MCF 10A (cell line): ENCODE measurements at regions not wholly inside any gene's neighbourhood (a gene's known extent, or its start where the extent isn't known, plus 50 kb on each side); places are given as distances from the start of the nearest gene placed in this dataset.
A peak's percentile ranks its signal among the peaks of the same experiment; 100 is the strongest.
"Not testable (repeated sequence)": the region's sequence is repeated elsewhere in the genome, so short reads cannot be mapped to it uniquely, and the experiment has no call there.

Experiments
- BruUV-seq: library from RNA; stranded (reverse); fragments of 400-500 nt; replicated peaks from 2 replicates; lab custom pipeline; 2021; lab: Mats Ljungman, UMichigan
- CTCF ChIA-PET: fragments of 300-600 bp; sonication (Branson Sonifier 250); formaldehyde crosslinking; extraction: SDS; loops from one replicate; lab custom pipeline; 2021; ENCODE audit warnings: antibody characterized with exemption, inconsistent platforms; lab: Yijun Ruan, JAX
- POLR2A ChIA-PET: fragments of 300-600, 350-650 bp; sonication (Branson Sonifier 250); formaldehyde crosslinking; extraction: SDS; loops from one replicate; lab custom pipeline; 2020; ENCODE audit warnings: antibody characterized with exemption, inconsistent platforms; lab: Yijun Ruan, JAX
- DNase-seq: peaks from one replicate; pipeline ENCODE4 v3.0.0-alpha.2; 2018; ENCODE audit not compliant: unreplicated experiment
- H3K27ac Mint-ChIP-seq: one replicate; pipeline ENCODE4 v1.8.0; 2022; ENCODE audit warnings: mild to moderate bottlenecking, low read depth, mixed read lengths; ENCODE audit not compliant: unreplicated experiment
- H3K27me3 Mint-ChIP-seq: one replicate; pipeline ENCODE4 v1.8.0; 2022; ENCODE audit warnings: mixed read lengths; ENCODE audit not compliant: insufficient read depth, unreplicated experiment
- H3K36me3 Mint-ChIP-seq: one replicate; pipeline ENCODE4 v1.8.0; 2022; ENCODE audit warnings: mild to moderate bottlenecking, moderate library complexity, mixed read lengths; ENCODE audit not compliant: insufficient read depth, unreplicated experiment
- H3K4me1 Mint-ChIP-seq: one replicate; pipeline ENCODE4 v1.8.0; 2022; ENCODE audit warnings: mixed read lengths; ENCODE audit not compliant: insufficient read depth, unreplicated experiment
- H3K4me3 Mint-ChIP-seq: one replicate; pipeline ENCODE4 v1.8.0; 2022; ENCODE audit warnings: mild to moderate bottlenecking, moderate library complexity, mixed read lengths; ENCODE audit not compliant: unreplicated experiment
- H3K9me3 Mint-ChIP-seq: one replicate; pipeline ENCODE4 v1.8.0; 2022; ENCODE audit warnings: mixed read lengths; ENCODE audit not compliant: unreplicated experiment
- intact Hi-C: fragments of 100-400 bp; cut with micrococcal nuclease; formaldehyde crosslinking; loops from 2 replicates; pipeline ENCODE4 v1.14.1; 2022

- H3K27me3 Mint-ChIP-seq, BruUV-seq, intact Hi-C loops, DNase-seq, H3K4me1 Mint-ChIP-seq, H3K4me3 Mint-ChIP-seq, H3K36me3 Mint-ChIP-seq, POLR2A ChIA-PET, H3K27ac Mint-ChIP-seq, CTCF ChIA-PET, H3K9me3 Mint-ChIP-seq: not testable (repeated sequence)
Measured at GRCh38 chr15:21357056-21357455, 83.2 kb downstream of the POTEB3 start.

DNA sequence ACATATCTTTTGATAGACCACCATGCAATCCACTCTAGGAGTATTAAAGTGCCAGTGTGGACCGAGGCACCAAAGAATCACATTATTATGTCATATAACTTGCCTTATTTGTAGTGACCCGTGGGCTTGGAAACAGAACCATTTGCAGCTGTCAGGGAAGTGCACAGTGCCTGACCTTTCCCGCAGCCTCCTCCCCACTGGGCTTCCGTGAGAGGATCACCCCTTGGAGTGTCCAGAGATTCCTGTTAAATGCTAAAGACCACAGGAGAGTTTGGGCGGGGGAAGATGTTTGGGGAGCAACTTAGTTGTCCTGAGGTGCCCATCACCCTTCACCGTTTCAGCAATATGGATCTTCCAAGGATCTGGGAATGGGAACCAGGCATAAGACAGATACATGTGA is 84.4 kb downstream of the POTEB3 start:
- H3K4me1 Mint-ChIP-seq, H3K27ac Mint-ChIP-seq, CTCF ChIA-PET, POLR2A ChIA-PET, H3K4me3 Mint-ChIP-seq, DNase-seq, H3K27me3 Mint-ChIP-seq, BruUV-seq, H3K36me3 Mint-ChIP-seq, intact Hi-C loops, H3K9me3 Mint-ChIP-seq: not testable (repeated sequence)

- H3K4me1 Mint-ChIP-seq, H3K9me3 Mint-ChIP-seq, BruUV-seq, H3K27ac Mint-ChIP-seq, H3K4me3 Mint-ChIP-seq, H3K27me3 Mint-ChIP-seq, POLR2A ChIA-PET, CTCF ChIA-PET, DNase-seq, intact Hi-C loops, H3K36me3 Mint-ChIP-seq: not testable (repeated sequence)
Measured at GRCh38 chr15:21354597-21354996, 85.7 kb downstream of the POTEB3 start.

GRCh38 chr15:21352670-21353318 is 87.5 kb downstream of the POTEB3 start:
- H3K4me1 Mint-ChIP-seq, H3K27ac Mint-ChIP-seq, CTCF ChIA-PET, H3K36me3 Mint-ChIP-seq, POLR2A ChIA-PET, BruUV-seq, H3K4me3 Mint-ChIP-seq, H3K27me3 Mint-ChIP-seq, intact Hi-C loops, DNase-seq, H3K9me3 Mint-ChIP-seq: not testable (repeated sequence)

DNA sequence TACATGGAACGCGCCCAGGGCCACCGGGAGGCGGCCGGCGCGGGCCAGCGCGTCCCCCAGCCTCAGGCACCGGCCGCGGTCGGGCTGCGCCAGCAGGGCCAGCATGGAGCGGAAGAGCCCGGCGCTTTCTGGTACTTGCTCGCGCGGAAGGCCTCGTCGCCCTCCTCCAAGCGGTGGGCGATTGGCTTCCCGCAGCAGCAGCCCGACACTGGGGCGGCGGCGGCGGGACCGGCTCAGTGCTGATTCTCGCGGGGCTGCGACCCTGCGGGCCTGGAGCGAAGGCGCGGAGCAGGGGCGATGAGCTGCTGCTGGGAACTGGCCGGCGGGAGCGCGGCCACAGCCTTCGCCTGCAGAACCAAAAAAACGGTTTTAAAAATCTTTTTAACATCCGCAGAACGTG is 95.3 kb downstream of the POTEB3 start:
- H3K36me3 Mint-ChIP-seq, POLR2A ChIA-PET, H3K4me3 Mint-ChIP-seq, intact Hi-C loops, H3K4me1 Mint-ChIP-seq, H3K27ac Mint-ChIP-seq, CTCF ChIA-PET, H3K27me3 Mint-ChIP-seq, H3K9me3 Mint-ChIP-seq: not testable (repeated sequence)
- peak; percentile 28 for DNase-seq
- BruUV-seq = TSS peak; percentile 67

GRCh38 chr15:21344500-21344899 is 95.8 kb downstream of the POTEB3 start:
- intact Hi-C loops, H3K4me3 Mint-ChIP-seq, H3K4me1 Mint-ChIP-seq, BruUV-seq, H3K27me3 Mint-ChIP-seq, POLR2A ChIA-PET, H3K9me3 Mint-ChIP-seq, CTCF ChIA-PET, DNase-seq, H3K27ac Mint-ChIP-seq, H3K36me3 Mint-ChIP-seq: not testable (repeated sequence)

DNA sequence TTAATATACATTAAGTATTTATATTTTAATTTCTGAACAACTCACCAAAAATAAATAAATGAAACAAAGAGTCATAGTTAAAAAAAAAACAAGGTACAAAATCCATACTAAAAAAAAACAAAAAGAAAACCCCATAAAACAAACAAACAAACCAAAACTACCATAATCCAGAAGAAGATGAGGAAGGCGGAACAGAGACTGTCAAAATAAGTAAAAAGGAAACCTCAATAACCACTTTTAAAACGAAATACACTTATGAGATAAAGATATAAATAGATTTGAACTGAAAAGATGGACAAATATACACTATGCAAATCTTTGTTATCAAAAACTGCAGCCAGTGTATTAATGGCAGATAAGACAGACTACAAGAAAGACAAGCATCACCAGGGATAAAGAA is 103.3 kb downstream of the POTEB3 start:
- DNase-seq, BruUV-seq, H3K4me1 Mint-ChIP-seq, CTCF ChIA-PET, POLR2A ChIA-PET, H3K27ac Mint-ChIP-seq, H3K27me3 Mint-ChIP-seq, intact Hi-C loops, H3K36me3 Mint-ChIP-seq, H3K4me3 Mint-ChIP-seq, H3K9me3 Mint-ChIP-seq: not testable (repeated sequence)

- CTCF ChIA-PET, POLR2A ChIA-PET, H3K4me1 Mint-ChIP-seq, H3K27ac Mint-ChIP-seq, DNase-seq, H3K9me3 Mint-ChIP-seq, BruUV-seq, intact Hi-C loops, H3K36me3 Mint-ChIP-seq, H3K27me3 Mint-ChIP-seq: not testable (repeated sequence)
- peak overlapping the region; percentile 54 for H3K4me3 Mint-ChIP-seq
Measured at GRCh38 chr15:21324720-21325460, 115.4 kb downstream of the POTEB3 start.

DNA sequence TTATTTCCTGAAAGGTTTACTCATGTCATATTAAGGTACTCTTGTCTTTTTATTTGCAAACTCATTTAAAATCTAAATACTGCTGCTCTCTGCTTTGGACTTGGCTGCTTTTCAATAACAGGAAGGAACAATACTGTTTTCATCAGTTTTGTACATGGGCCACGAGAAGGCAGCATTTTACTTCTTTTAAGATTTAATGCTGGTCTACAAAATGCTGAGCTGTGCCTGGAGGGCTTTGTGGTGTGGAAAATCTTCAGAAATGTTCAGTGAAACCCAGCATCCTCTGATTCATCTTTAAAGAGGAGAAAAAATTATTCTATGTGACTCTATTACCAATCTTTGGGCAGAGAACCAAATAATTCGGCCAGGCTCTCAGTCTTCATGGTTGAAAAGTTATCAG is 155.9 kb downstream of the POTEB3 start:
- BruUV-seq, H3K36me3 Mint-ChIP-seq, intact Hi-C loops, H3K27ac Mint-ChIP-seq, H3K9me3 Mint-ChIP-seq, H3K27me3 Mint-ChIP-seq, H3K4me1 Mint-ChIP-seq, H3K4me3 Mint-ChIP-seq, DNase-seq: not testable (repeated sequence)
- ChIA-PET CTCF (interaction anchor here (0.9 to 2.7 kb wide), 6 partner anchors 11 to 939 kb away, joined by 3 to 12 read pairs (median 5); no protein-coding TSS in a partner anchor), POLR2A (interaction anchor here (0.6 to 2.2 kb wide), 5 partner anchors 12 to 955 kb away, joined by 3 to 12 read pairs (median 4); no protein-coding TSS in a partner anchor)
